Esophagus muscularis mucosa (tissue), 4 donors: ENCODE measurements at regions not wholly inside any gene's neighbourhood (a gene's known extent, or its start where the extent isn't known, plus 50 kb on each side); places are given as distances from the start of the nearest gene placed in this dataset.

Source experiments
- DNase-seq: peaks from one replicate; pipeline ENCODE4 v3.0.0-alpha.2; 2017; ENCODE audit errors: extremely low spot score
- H3K27ac ChIP-seq, 4 donors: fragments of 200-600 bp; sonication (generic); replicated peaks in 1 of 4; 1 replicate in 3 of 4; 2 replicates in 1 of 4; pipeline ENCODE4 v1.5.1; 2016 to 2019; ENCODE audit warnings: mild to moderate bottlenecking in 1 of 4
- H3K27me3 ChIP-seq, 4 donors: fragments of 200-600 bp; sonication (generic); one replicate each; pipeline versions ENCODE4 v1.5.1 to v1.6.0; 2016 to 2019
- H3K36me3 ChIP-seq, 4 donors: fragments of 200-600 bp; sonication (generic); one replicate each; pipeline ENCODE4 v1.5.1; 2016 to 2019
- H3K4me1 ChIP-seq, 4 donors: fragments of 200-600 bp; sonication (generic); one replicate each; pipeline ENCODE4 v1.5.1; 2016 to 2019
- H3K4me3 ChIP-seq, 4 donors: fragments of 200-600 bp; sonication (generic); 1 replicate in 2 of 4; 2 replicates in 2 of 4; pipeline ENCODE4 v1.5.1; 2016 to 2019; ENCODE audit warnings: mild to moderate bottlenecking in 4 of 4, moderate library complexity in 1 of 4
- H3K9me3 ChIP-seq, 4 donors: fragments of 200-600 bp; sonication (generic); 1 replicate in 3 of 4; 2 replicates in 1 of 4; pipeline ENCODE4 v1.5.1; 2016 to 2019
- CTCF ChIP-seq, 3 experiments: fragments of 200-600 bp in 2 of 3; fragments of 450-650 bp in 1 of 3; sonication (generic) in 2 of 3; IDR thresholded peaks; one replicate each; pipeline ENCODE4 v1.5.1; 2017 to 2019; ENCODE audit warnings: antibody characterized with exemption in 3 of 3, mild to moderate bottlenecking in 2 of 3, moderate library complexity in 1 of 3
- EP300 ChIP-seq: sonication (generic); formaldehyde crosslinking; IDR thresholded peaks from one replicate; pipeline ENCODE4 v1.6.1; 2017; ENCODE audit warnings: antibody characterized with exemption
- POLR2A ChIP-seq: fragments of 450-650 bp; IDR thresholded peaks from one replicate; pipeline ENCODE4 v1.6.1; 2017; ENCODE audit warnings: antibody characterized with exemption, moderate library complexity, mild to moderate bottlenecking, low read depth
- POLR2AphosphoS5 ChIP-seq, 2 donors: sonication (generic); formaldehyde crosslinking; IDR thresholded peaks; one replicate each; pipeline ENCODE4 v1.6.1; 2017; ENCODE audit warnings: antibody characterized with exemption in 2 of 2
- WGBS: methylation state at CpG from one replicate; pipeline ENCODE4 v1.1.5; 2018; 5-methylcytosine and 5-hydroxymethylcytosine counted together
- intact Hi-C: fragments of 100-400 bp; cut with DNase I; formaldehyde crosslinking; loops from one replicate; pipeline ENCODE4 v1.15.1; 2023

GRCh38 chr10:52889611-52890010 is 117.0 kb upstream of the MBL2 start:
- Histone ChIP-seq H3K4me3 (no peak overlapping the region), H3K27ac (no peak overlapping the region), H3K4me1 (no peaks in the 10 kb centered on the region), H3K9me3 (no peaks in the 10 kb centered on the region), H3K36me3 (no peaks in the 10 kb centered on the region), H3K27me3 (peaks cover 0 to 10% (median 0%) of the 10 kb centered on the region in 4 donors)
- intact Hi-C loops, result no loop called here
- no peak for DNase-seq
- TF ChIP-seq POLR2AphosphoS5 (IDR thresholded peaks at IDR 0.05), result no peak
- no peak for TF ChIP-seq POLR2A
- no peak for TF ChIP-seq EP300
- TF ChIP-seq CTCF (IDR thresholded peaks at IDR 0.05), result no peak
- WGBS, result 93% methylated on average over 10 of the region's 12 CpGs

GRCh38 chr10:52883996-52884871 is 111.7 kb upstream of the MBL2 start:
- no peaks in the 10 kb centered on the region for H3K36me3 ChIP-seq
- WGBS, result 38% methylated on average over 33 of the region's 33 CpGs
- intact Hi-C loops, result no loop called here
- no peak overlapping the region for H3K27ac ChIP-seq
- H3K9me3 ChIP-seq, result no peaks in the 10 kb centered on the region
- no peak overlapping the region for H3K4me3 ChIP-seq
- peaks cover 0 to 6% (median 0%) of the 10 kb centered on the region in 4 donors for H3K27me3 ChIP-seq
- TF ChIP-seq EP300, result no peak
- peak; percentile 52 to 58 (median 54) for TF ChIP-seq CTCF (IDR thresholded peaks at IDR 0.05)
- no peak for TF ChIP-seq POLR2AphosphoS5 (IDR thresholded peaks at IDR 0.05)
- TF ChIP-seq POLR2A, result no peak
- H3K4me1 ChIP-seq, result no peaks in the 10 kb centered on the region
- no peak for DNase-seq

- TF ChIP-seq EP300 (no peak), POLR2A (no peak), POLR2AphosphoS5 (IDR thresholded peaks at IDR 0.05) (no peak), CTCF (IDR thresholded peaks at IDR 0.05) (no peak)
- no peak for DNase-seq
- no peak overlapping the region for H3K27ac ChIP-seq
- H3K36me3 ChIP-seq, result no peaks in the 10 kb centered on the region
- H3K27me3 ChIP-seq, result peaks cover 0 to 6% (median 0%) of the 10 kb centered on the region in 4 donors
- WGBS, result 74% methylated on average over 2 of the region's 2 CpGs
- intact Hi-C loops, result no loop called here
- peaks cover 0 to 10% (median 0%) of the 10 kb centered on the region in 4 donors for H3K4me1 ChIP-seq
- no peak overlapping the region for H3K4me3 ChIP-seq
- H3K9me3 ChIP-seq, result no peaks in the 10 kb centered on the region
Measured at GRCh38 chr10:52879091-52879807, 106.7 kb upstream of the MBL2 start.

GRCh38 chr10:52877451-52877850 is 104.9 kb upstream of the MBL2 start:
- TF ChIP-seq POLR2AphosphoS5 (IDR thresholded peaks at IDR 0.05) (no peak), EP300 (no peak), POLR2A (no peak), CTCF (IDR thresholded peaks at IDR 0.05) (no peak)
- intact Hi-C loops, result no loop called here
- H3K9me3 ChIP-seq, result no peaks in the 10 kb centered on the region
- no peak overlapping the region for H3K27ac ChIP-seq
- H3K4me3 ChIP-seq, result no peak overlapping the region
- 47% methylated on average over 4 of the region's 4 CpGs for WGBS
- H3K36me3 ChIP-seq, result no peaks in the 10 kb centered on the region
- H3K27me3 ChIP-seq, result no peaks in the 10 kb centered on the region
- peaks cover 0 to 10% (median 0%) of the 10 kb centered on the region in 4 donors for H3K4me1 ChIP-seq
- no peak for DNase-seq
